ENCODE measurements at regions not wholly inside any gene's neighbourhood (a gene's known extent, or its start where the extent isn't known, plus 50 kb on each side); places are given as distances from the start of the nearest gene placed in this dataset.

DNA sequence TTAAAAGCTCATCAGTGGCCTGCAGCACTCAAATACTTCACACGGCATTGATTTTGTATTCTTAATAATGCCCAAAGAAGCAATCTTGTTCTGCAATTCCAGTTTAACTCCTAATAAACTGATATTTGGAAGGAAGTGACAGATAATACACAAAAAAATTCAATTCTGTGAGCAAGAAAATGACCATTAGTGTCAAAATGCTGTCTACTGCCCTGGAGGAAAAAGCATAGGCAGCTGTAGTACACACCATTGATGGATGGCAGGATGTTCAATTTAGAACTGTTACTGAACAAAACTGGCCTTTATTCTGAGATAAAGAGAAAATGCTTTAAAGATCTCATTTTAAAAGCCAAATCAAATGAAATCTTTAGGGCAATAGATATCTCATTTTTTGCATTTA lies 251.3 kb upstream of the FMN2 start:
- DNase-seq = no peak

DNA sequence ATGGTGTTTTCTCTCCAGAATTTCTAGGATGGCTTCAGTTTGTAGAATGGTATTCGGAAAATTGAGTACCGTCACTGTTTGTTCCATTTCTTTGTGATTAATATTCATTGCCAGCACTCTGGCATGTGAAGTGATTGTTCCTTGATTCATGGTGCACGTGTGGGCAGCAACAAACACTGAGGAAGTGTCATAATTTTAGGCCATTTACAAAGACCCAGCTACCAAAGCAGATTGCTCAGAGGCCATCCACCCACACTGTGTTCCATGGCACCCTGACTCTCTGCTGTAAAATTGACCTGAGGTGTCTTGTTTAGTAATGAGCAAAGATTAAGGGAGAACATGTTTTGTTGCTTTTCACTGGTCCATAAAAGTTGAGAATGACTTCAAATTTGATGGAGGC lies 250.9 kb upstream of the FMN2 start:
- DNase-seq = no peak

DNA sequence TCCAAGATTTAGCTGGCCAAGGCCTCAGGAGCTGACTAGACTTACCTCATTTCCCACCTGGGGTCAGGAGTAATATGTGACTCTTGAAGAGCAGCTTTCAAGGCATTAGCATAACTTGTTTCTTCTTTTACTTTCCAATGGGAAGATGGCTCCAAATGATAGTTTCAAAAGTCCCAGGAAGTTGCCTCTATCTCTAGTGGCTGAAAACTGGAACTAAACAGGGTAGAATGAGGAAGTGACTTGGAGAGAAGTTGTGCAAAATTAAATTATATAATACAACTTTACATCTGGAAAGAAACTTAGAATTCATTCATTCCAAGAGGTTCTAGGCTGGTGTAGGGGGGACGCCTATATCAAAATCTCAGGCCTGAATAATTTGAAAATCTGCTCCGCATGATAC lies 250.1 kb upstream of the FMN2 start:
- DNase-seq = no peak

DNA sequence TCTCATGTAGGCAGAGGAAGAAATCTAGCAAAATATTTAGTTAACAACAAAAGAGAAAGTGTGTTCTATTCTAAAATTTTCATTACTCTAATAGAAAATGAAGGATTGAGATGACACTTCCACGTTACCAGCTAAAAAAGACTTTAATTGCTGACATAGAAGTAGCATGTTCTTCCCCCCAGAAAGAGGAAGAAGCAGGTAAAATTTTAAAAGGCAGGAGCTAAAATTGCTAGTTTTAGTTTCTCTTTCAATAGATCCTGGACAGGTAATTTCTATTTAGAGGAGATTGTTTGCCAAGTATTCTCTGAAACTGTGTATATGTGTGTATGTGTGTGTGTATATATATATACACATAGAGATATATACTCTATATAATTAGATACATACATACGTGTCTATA lies 248.1 kb upstream of the FMN2 start:
- no peak for DNase-seq

DNA sequence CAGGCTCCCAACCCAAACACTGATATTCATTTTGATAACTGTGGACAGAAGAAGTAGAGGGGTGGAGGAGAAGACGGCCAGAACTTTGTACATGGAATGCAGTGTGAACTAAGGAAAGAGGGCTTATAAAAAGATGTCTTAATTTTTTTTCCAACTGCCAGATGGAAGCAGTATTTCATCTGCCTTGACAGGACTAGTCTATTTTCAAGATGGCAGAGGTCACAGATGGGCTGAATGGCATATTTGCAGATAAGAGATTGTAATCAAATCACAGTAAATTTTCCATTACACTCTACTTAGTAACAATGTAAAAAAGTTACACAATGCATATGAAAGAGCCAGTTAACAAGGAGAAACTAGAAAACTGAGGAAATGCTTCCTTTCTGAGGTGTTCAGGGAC lies 246.8 kb upstream of the FMN2 start:
- no peak for DNase-seq

DNA sequence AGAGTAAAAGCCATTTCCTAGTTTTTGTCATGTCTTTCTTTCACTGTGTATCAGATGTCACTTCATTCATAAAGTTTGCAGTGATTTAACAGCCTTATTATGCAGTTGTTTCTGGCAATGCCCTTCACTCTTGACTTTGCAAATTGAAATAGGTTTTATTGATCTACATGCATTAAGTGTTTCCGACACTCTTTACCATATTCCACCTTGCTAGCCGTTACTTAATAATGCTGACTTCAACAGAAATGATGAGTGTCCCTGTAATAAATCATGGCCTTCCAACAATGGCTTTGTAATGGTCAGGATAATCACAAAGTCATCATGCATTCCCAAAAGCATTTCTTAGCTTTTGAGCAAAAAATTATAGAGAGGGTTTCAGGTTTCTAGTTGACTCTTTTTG lies 236.8 kb upstream of the FMN2 start:
- DNase-seq = no peak

DNA sequence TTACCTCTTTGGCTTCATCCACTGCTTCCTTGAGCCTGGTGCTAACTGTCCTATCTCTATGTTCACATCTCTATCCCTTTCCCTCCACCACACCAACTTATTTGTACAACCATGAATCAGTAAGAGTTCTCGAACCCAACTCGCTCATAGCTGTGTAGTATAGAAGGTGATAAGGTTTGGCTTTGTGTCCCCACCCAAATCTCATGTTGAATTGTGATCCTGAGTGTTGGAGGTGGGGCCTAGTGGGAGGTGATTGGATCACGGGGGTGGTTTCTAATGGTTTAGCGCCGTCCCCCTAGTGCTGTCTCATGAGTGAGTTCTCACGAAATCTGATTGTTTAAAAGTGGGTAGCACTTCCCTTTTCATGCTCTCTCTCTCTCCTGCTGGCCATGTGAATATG lies 235.6 kb upstream of the FMN2 start:
- DNase-seq = no peak

DNA sequence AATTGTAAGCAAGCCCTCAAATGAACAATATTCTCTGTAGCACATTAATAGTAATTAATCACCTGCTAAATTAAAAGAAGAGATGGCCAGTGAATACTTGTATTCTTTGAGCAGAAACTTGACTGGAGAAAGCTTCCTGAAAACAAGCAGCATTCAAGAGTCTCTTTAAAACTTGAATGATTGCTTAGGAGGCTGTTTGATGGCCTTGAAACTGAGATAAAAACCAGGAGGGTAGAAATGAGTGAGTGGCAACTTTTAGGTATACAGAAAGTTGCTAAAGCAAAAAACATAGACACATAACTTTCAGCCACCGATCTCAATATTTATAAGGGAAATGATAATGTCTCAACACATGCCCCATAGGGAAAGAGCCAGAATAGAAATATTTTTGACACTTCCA lies 234.8 kb upstream of the FMN2 start:
- DNase-seq = no peak

DNA sequence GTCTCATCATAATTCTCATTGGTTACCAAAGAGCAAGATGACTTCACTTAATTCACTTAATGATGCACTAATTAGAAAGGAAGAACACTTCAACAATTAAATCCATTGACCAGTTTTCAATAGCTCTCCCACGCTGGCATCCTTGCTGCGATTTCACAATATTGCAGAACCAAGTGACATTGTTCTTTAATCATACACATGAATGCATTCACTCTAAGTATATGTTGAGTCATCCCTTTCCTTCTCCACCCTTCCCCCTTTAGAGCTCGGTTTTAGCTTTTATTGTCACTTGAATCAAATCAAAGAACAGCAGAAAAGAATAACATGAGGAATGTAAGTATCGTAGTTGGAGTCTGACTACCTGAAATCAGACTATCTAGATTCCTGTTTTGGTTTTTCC lies 233.6 kb upstream of the FMN2 start:
- no peak for DNase-seq

DNA sequence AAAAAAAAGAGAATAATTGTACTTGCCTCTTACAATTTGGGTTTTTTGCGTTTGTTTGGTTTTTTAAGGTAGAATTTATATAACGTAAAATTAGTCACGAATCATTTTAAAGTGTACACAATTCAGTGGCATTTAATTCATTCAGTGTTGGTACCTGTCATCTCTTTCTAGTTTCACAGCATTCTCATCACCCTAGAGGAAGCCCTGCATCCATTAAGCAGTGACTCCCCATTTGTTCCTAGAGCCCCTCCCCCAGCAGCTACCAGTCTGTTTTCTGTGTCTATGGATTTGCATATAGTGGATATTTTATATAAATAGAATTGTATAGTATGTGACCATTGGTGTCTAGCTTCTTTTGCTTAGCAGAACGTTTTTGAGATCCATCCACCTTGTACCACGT lies 233.2 kb upstream of the FMN2 start:
- no peak for DNase-seq

DNA sequence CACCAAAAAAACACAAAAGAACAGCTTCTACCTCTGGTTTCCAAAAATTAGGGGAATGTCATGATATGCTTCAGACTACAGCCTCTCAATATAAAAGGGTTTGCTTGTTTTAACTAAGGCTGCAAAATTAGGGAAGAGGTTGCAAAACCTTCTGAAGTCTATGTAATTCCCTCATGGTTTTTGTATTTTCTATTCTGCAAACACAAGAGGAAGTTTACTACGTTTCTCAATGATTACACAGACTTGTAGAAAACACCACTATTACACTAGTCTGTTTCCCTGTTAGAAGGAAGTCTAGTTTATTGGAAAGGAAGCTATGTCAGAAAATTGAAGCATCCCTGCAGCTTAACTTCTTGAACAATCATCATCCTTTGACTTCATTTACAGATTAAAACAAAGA lies 229.7 kb upstream of the FMN2 start:
- DNase-seq = no peak

DNA sequence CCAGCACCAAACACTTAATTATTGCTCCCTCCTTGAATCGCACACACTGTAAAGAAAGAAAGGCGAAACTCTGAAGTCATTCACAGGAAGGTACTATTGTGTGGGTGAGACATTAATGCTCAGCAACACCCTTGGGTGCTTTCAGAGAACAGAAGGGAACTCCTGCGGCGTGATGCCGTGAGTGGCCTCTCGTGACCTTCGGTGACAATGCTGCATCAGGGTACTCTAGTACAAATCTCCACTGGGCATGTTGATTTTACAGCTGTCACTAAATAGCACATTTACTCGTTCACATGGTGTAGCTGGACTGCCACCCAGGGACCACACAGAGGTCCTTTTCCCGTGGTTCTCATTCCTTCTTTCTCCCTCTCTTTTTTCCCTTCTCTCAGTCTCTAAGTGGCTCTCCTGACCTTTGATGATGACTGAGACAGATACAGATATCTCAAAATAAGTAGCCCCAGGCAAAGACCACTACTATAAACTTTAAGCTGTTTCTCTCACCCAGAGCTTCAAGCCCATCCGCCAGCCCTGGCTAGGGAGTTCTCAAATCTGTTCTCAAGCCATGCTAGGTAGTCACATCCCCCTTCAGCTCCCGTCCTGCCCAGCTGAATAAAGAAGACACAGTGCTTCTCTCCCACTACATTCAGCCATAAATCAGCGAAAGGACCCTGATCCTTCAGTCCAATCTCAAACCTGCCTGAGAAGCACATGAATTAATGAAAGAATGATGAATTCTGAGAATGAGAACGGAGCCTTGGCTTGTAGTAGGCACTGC lies 223.4 kb upstream of the FMN2 start:
- DNase-seq = peak; percentile 2

DNA sequence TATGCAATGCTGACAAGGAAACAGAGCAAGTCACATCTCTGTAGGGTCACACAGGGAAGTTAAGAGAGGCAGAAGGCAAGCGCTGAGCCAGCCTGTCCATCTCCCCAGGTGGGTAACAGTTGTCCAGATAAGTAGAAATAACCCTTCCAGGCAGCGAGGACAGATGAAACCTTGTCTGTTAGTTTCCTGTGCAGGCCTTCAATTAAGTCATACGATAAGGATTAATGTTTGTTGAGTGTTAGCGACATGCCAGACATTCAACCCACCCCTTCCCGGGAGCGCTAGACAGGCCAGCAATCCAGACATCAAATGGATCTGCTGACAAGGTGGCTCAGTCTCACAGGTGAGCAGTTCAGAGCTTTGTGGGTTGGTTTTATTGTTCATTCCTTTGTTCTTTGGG lies 221.5 kb upstream of the FMN2 start:
- DNase-seq = no peak

DNA sequence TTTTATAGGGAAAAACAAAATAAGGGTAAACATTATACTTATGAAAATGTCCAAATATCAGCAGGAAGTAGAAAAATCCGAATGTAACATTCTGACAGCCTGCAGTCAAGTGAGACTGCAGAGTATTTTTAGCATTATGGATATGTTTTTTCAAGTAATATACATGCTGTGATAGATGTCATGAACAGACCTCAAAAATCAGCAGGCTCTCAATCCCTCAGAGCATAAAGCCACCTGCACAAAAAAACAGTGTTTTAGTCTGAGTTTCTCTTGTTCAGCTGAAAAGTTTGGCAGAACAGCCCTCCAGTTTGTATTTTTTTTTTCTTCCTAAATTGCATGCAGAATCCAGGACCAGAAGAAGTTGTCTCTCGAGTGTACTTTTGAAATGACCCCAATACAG lies 219.1 kb upstream of the FMN2 start:
- no peak for DNase-seq

DNA sequence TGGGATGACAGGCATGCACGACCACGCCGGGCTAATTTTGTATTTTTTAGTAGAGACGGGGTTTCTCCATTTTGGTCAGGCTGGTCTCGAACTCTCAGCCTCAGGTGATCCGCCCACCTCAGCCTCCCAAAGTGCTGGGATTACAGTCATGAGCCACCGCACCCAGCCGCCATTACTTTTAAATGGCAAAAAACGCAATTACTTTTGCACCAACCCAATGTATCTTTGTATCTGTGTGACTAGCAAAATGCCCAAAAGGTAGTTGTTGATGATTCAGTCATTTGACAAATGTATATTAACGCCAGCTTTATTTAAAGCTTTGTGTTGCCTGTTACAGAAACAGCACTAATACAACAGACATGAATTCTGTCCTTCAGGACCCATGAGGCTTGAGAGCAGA lies 216.9 kb upstream of the FMN2 start:
- DNase-seq = no peak

DNA sequence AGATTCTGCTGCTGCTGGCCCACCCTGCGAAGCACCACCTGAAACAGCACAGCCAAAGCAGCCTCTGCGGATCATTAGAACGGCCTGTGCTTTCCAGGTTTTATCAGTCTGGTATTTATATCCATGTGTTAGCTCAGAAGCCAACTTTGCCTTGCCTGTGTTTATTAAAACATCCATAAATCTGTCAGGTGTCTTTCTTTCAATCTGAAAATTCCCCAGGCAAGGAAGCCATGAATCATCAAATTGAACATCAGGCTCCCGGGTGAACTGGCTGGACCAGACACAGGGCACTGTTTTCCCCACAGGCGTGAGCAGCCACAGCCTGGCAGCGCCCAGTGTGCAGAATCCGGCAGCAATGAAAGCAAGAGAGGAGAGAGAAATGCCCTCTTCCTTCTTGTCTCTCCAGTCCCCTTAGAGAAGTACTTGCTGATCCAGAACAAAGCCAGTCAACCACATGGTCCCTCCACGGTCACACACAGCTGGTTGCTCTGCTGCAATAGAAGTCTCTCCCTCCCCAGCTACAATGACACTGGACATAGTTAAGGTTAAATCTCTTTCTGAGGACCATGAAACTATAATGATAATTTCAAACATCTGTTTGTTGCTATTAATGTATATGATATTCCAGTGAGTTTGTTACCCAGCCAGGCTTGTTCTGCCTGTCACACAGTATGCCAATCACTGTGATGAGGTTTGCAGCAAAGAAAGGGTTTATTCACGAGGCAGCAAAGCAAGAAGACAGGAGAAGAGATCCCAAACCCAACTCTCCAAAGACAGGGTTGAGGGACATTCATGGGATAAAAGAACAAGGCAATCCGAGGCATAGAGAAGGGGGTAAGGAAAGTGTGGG lies 212.1 kb upstream of the FMN2 start:
- DNase-seq = no peak

DNA sequence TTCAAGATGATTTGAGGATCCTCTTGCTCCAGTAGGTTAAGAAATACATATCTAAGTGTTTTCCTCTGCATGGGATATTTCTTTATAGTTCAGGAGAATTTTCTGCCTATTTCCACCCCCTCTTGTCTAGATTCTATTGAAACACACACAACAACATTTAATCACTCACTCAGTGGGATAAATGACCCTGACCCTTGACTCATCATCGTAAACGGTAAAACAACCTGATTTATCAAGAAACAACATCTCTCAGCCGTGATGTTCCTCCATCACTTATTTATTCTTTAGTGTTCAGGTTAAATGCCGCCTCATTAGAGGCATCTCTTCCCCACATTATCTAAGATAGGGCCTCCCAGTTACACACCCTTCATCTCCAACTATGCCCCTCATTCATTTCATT lies 208.7 kb upstream of the FMN2 start:
- no peak for DNase-seq

DNA sequence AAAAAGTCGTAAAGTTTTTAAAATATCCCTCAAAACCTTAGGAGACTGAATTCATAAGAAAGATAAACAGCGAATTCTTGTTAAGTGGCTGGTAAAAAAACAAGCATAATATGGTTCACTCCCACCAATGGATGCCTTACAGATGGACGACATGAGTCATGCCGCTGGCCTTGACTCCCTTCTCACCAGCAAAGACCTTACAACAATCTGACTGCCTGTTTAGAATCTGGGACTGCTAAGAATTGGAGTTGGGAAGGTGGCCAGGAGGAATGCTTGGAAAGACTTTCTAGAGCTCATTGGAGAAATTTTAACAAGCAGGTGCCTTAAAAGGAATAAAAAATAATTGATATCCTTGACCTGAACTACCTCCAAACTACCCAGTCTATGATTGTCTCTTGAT lies 206.9 kb upstream of the FMN2 start:
- no peak for DNase-seq

DNA sequence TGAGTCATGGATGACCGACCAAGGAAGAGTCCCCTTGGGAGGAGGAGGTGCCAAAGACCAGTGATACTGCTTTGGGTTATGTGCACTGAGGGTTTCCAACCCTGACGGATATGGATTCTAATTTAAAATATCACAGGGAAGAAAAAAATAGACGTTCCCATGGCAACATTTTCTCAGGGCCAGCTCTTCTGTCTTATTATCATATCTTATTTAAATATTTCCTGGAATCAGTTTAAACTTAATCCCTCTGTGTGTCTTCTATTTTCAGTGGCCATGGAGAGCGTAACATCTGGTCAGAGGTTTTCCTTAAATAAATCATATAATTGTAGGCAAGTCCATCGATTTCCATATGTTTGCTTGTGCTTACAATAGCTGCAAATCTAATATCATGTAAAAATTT lies 205.4 kb upstream of the FMN2 start:
- DNase-seq = no peak

DNA sequence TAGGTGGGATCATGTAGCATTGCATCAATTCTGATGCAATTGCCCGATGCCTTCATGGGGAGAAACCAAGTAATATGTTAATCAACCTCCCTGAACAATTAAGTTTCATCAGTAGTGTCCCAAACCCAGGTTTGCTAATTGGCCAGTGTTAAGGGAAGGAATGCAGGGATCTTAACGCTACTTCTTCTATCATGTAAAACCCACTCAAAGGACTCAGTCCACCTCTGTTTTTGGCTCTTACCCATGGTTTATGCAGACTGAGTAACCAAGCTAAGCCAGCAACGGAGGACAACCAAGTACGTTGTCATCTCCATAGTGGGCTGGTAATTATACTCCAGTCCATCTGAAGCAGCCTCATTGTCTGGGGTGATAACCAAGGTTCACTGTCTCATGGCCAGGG lies 203.0 kb upstream of the FMN2 start:
- no peak for DNase-seq

DNA sequence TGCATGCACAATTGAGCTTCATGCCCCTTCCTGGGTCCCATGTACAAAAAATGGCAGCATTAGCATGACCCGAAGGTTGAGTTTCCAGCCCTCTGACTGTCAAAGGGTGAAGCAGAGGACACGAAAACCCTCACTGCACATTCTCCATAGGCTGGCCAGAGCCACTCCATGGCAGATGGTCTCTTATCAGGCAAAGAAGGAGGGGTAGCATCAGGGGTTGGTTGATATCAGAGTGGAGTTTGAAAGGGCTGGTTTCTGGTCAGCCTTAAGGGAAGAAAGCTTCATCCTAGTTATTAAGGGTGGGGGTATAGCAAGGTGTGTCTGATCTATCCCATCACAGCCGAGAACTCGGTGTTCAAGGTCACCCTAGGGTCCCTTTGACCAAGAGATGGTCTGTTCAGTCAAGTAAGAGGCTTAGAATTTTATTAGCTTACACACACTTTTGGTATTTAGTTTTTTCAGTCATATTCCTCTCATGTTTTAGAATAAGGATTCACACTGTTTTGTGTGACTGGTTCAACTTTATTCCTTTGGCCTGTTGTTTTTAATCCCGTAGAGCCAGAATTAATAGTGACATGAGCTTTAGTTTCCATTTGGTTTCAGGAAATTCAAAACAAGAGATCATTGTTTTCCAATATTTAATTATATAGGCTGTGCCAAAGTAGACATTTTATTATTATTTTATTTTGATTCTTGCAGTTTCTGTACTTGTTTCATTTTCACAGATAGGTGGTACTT lies 199.9 kb upstream of the FMN2 start:
- DNase-seq = no peak

DNA sequence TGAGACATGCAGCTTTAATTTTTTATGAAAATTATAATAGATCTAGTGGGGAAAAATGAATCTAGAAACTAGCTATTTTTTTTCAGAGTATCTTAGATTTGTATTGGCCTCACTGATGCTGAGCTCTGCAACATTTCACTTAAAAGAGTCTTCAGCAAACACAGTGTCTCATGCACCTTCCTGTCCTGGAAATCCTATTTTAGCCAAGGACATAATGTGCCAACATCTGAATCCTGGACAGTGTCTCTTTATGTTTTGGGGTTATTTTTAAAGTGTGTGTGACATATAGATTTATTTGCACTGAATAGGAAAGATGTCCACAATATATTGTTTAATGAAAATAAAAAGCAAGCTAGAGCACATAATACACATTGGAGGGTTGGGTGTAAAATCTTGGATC lies 199.1 kb upstream of the FMN2 start:
- DNase-seq = no peak

DNA sequence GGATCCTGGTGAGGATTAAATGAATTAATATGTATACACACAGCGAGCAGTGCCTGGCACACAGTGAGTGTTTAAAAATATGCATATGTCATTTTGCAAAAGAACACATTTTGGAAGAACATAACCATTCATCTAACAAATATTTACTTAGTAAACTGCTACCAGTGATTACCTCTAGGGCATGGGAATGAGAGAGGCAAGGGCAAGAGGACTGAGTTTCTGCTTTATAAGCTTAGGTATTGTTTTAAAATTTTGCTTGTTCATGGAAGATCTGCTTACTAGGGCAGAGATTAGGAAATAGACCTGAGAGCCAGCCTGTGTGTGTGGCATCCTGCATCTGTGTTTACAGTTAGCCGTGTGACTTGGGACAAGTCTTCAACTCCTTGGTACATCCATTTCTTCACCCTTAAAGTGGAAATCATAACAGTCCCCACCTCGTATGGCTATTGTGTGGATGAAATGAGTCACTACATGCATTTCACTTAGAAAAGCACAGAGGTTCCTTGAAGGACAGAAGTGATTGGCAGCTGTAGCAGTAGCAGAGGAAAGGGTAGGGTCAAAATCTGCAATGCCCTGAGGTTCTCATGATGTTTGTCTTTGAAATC lies 198.5 kb upstream of the FMN2 start:
- DNase-seq = no peak

DNA sequence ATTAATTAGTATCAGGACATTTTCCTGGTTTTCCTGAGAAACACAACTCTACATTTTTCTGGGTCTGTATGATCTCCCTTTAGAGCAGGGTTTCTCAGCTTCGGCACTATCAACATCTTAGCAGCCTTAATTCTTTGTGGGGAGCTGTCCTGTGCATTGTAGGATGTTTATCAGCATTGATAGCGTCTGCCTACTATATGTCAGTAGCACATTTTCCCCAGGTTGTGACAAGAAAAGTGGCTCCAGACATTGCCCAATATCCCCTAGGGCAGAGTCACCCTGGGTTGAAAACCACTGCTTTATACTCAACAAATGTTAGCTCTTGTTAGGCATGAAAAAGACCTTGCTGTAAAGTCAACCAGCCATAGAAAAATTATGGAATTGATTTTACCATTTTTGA lies 195.1 kb upstream of the FMN2 start:
- DNase-seq = no peak
